Calu3 (cell line): ENCODE measurements at regions not wholly inside any gene's neighbourhood (a gene's known extent, or its start where the extent isn't known, plus 50 kb on each side); places are given as distances from the start of the nearest gene placed in this dataset.
"Not testable (repeated sequence)": the region's sequence is repeated elsewhere in the genome, so short reads cannot be mapped to it uniquely, and the experiment has no call there.

Source experiments
- BruUV-seq: library from RNA; stranded (reverse); fragments of 400-500 nt; replicated peaks from 2 replicates; lab custom pipeline; 2021; lab: Mats Ljungman, UMichigan
- CTCF ChIA-PET: fragments of 300-600 bp; sonication (Branson Sonifier 250); formaldehyde crosslinking; loops from one replicate; lab custom pipeline; 2022; ENCODE audit warnings: antibody characterized with exemption; lab: Charles Lee
- DNase-seq: peaks from one replicate; pipeline ENCODE4 v3.0.0; 2022
- H3K27ac Mint-ChIP-seq: one replicate; pipeline ENCODE4 v1.8.0; 2022; ENCODE audit warnings: mixed read lengths; ENCODE audit not compliant: unreplicated experiment
- H3K27me3 Mint-ChIP-seq: one replicate; pipeline ENCODE4 v1.8.0; 2022; ENCODE audit warnings: mixed read lengths; ENCODE audit not compliant: unreplicated experiment
- H3K36me3 Mint-ChIP-seq: one replicate; pipeline ENCODE4 v1.8.0; 2022; ENCODE audit warnings: mild to moderate bottlenecking, moderate library complexity, mixed read lengths; ENCODE audit not compliant: insufficient read depth, unreplicated experiment
- H3K4me1 Mint-ChIP-seq: one replicate; pipeline ENCODE4 v1.8.0; 2022; ENCODE audit warnings: mild to moderate bottlenecking, low read depth, mixed read lengths; ENCODE audit not compliant: unreplicated experiment
- H3K4me3 Mint-ChIP-seq: one replicate; pipeline ENCODE4 v1.8.0; 2022; ENCODE audit warnings: mild to moderate bottlenecking, low read depth, moderate library complexity, mixed read lengths; ENCODE audit not compliant: unreplicated experiment
- H3K9me3 Mint-ChIP-seq: one replicate; pipeline ENCODE4 v1.8.0; 2022; ENCODE audit warnings: low read depth, mixed read lengths; ENCODE audit not compliant: unreplicated experiment
- intact Hi-C: fragments of 100-400 bp; cut with micrococcal nuclease; formaldehyde crosslinking; loops from one replicate; pipeline ENCODE4 v1.10.0; 2022; ENCODE audit not compliant: unreplicated experiment

DNA sequence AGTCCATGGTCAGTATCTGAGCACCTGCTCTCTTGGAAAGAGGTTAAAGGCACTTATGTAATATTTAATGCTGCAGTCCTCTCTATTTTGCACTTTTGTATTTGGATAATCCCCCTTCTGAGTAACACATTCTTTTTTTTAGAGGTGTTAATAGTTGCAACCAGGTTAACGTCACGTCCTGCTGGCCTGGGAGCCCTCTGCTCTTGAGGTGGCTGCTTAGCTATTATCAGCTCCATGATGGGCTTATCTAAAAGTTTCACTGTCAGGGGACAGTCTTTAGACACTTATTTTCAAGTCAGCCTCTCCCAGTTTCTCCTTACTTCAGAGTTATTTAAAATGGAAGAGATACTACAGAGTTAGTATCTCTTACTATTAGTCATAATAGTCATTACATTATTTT is 795.5 kb upstream of the CDH18 start:
- H3K4me3 Mint-ChIP-seq, DNase-seq, intact Hi-C loops, H3K27me3 Mint-ChIP-seq, H3K36me3 Mint-ChIP-seq, H3K9me3 Mint-ChIP-seq, H3K27ac Mint-ChIP-seq, H3K4me1 Mint-ChIP-seq, CTCF ChIA-PET, BruUV-seq: not testable (repeated sequence)

DNA sequence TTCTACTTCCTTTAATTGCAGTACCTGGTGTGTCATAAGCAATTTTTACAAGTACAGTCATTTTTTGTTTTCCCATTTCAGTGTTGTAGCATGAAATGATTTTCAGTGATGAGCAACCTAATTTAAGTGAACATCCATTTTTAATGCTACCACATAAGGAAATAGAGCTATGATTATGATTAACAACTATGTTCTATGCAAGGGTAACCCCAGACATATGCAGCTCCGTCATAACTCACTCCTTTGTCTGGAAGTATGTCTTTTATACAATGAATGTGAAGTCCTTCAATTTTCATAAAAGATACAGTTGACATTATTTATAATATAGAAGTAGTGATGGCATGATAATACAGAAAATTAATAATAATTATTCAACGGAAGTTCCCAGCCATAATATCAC is 783.3 kb upstream of the CDH18 start:
- CTCF ChIA-PET, H3K4me1 Mint-ChIP-seq, H3K27me3 Mint-ChIP-seq, H3K27ac Mint-ChIP-seq, intact Hi-C loops, H3K4me3 Mint-ChIP-seq, H3K36me3 Mint-ChIP-seq, H3K9me3 Mint-ChIP-seq, BruUV-seq, DNase-seq: not testable (repeated sequence)

DNA sequence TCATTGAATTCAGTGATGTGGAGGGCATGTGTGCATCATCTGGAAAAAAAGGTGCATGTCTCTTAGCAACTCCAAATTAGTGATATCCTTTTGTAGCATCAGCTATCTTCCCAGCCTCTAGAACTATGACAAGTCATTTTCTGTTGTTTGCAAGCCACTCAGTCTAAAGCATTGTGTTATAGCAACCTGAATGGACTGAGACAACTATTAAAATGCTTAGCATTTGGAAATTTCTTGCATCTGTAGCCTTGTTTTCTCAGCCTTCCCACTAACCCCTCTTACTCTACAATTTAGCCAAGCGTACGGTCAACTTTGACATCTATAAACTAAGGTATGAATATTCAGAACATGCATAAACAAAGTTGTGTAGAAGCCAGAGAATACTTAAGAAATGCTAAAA is 777.1 kb upstream of the CDH18 start:
- H3K4me1 Mint-ChIP-seq, H3K4me3 Mint-ChIP-seq, H3K9me3 Mint-ChIP-seq, H3K27me3 Mint-ChIP-seq, BruUV-seq, H3K36me3 Mint-ChIP-seq, H3K27ac Mint-ChIP-seq, DNase-seq, CTCF ChIA-PET, intact Hi-C loops: not testable (repeated sequence)

DNA sequence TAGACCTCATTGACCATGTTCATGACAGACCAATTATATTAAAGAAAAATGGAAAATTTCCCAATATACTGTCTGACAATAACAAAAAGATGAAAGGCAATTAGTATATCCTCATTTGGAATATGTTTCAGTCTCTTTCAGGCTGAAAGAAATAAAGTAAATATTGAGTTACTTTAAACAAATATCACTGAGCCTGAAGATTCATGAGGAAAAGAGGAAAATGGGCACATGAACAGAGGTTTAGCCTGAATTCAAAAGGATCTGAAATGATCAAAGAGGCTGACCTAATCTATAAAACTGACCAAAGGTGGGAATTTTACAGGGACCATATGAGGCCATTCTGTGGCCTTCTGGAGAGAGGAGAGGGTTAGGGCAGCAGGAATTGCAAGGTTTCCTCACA is 771.5 kb upstream of the CDH18 start:
- H3K36me3 Mint-ChIP-seq, CTCF ChIA-PET, DNase-seq, H3K9me3 Mint-ChIP-seq, H3K27me3 Mint-ChIP-seq, H3K27ac Mint-ChIP-seq, BruUV-seq, H3K4me3 Mint-ChIP-seq, H3K4me1 Mint-ChIP-seq, intact Hi-C loops: not testable (repeated sequence)

DNA sequence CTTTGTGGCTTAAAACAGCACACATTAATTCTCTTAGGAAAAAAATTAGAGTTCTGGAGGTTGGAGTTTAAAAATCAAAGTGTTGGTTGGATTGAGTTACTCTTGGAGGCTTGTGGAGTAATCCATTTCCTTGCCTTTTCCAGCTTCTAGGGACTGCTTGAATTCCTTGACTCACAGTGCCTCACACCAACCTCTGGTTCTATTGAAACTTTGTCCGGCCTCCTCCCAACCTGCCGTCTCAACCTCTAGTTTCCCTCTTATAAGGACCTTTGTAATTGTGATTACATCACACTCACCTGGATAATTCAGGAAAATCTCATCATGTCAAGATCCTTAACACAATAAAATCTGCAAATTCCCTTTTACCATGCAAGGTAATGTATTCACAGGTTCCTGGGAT is 764.2 kb upstream of the CDH18 start:
- H3K4me3 Mint-ChIP-seq, H3K36me3 Mint-ChIP-seq, H3K27ac Mint-ChIP-seq, intact Hi-C loops, DNase-seq, CTCF ChIA-PET, H3K4me1 Mint-ChIP-seq, H3K27me3 Mint-ChIP-seq, H3K9me3 Mint-ChIP-seq, BruUV-seq: not testable (repeated sequence)

DNA sequence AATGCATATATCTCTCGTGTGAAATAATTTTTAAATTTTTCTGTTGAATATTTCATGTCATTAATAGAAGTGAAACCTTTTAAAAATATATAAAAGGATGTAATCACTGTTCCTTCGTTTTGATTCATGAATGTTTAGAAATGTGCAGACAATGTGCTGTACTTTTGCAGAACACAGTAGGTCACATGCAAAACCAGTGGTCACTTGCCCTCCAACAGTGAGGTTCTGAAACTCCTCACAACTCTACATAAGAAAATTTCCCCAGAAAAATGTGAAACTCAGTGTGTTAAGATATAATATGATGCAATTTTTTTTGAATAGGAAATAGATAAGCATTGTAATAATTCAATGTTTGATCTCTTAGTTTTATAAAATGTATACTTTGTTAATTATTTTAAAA is 747.7 kb upstream of the CDH18 start:
- H3K27ac Mint-ChIP-seq, BruUV-seq, intact Hi-C loops, H3K4me3 Mint-ChIP-seq, H3K27me3 Mint-ChIP-seq, H3K36me3 Mint-ChIP-seq, H3K4me1 Mint-ChIP-seq, CTCF ChIA-PET, H3K9me3 Mint-ChIP-seq, DNase-seq: not testable (repeated sequence)

DNA sequence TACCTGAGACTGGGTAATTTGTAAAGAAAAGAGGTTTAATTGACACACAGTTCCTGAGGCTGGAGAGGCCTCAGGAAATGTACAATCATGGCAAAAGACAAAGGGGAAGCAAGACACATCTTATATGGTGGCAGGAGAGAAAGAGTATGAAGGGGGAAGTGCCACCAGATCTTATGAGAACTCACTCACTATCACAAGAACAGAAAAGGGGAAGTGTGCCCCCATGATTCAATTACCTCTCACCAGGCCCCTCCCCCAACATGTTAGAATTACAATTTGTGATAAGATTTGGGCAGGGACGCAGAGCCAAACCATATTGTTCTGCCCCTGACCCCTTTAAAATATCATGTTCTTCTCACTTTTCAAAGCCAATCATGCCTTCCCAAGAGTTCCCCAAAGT is 744.2 kb upstream of the CDH18 start:
- DNase-seq, CTCF ChIA-PET, H3K27ac Mint-ChIP-seq, BruUV-seq, H3K27me3 Mint-ChIP-seq, H3K36me3 Mint-ChIP-seq, intact Hi-C loops, H3K9me3 Mint-ChIP-seq, H3K4me3 Mint-ChIP-seq, H3K4me1 Mint-ChIP-seq: not testable (repeated sequence)

DNA sequence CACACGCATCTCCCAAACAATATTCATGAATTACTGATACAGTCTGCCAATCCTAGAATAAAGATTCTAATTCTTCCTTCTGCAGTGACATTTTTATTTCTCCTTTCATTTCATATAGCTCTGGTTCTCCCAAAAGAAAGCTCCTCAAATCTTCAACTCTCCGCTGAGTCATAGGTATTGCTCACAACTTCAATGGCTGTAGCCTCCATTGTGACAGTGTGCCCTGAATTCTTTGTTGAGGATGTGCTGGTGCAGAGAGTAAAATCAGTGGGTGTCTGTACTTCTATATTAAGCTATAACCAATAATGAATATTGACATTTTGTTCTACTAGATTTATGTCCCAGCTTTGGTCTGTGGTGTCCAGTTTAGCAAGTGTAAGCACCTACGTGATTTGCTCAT is 733.3 kb upstream of the CDH18 start:
- not testable (repeated sequence) for BruUV-seq, DNase-seq

DNA sequence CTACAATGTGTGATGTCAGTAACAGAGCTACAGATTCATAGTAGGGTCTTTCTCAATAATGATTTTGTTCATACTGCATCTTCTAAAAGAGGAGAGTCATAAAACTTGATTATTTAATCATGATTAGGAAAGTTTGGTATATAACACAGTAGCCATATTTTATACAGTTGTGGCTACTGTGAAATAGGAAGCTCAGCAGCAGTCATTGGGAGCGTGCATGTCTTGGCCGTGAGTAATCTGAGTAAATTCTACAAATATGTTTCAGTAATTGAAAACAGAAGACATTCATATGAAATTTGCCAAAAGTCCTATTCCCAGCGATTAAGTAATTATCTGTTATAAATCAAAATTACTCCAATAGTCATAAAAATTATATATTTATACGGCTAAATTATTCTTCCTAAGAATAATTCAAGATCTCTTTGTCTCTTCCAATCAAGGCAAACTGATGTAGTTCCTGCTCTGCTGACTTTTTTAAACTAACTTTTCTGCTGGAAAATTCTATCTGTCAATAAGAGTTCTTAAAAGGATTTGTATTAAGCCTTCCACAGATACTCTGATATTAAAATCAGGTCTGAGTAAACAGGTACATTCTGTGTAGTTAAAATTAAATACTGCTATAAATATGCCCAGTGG is 723.6 kb upstream of the CDH18 start:
- intact Hi-C loops, CTCF ChIA-PET, H3K27me3 Mint-ChIP-seq, H3K27ac Mint-ChIP-seq, BruUV-seq, H3K36me3 Mint-ChIP-seq, H3K9me3 Mint-ChIP-seq, H3K4me3 Mint-ChIP-seq, H3K4me1 Mint-ChIP-seq, DNase-seq: not testable (repeated sequence)

More for the DNA sequence above, 733.3 kb upstream of the CDH18 start:
- H3K9me3 Mint-ChIP-seq, H3K36me3 Mint-ChIP-seq, H3K27me3 Mint-ChIP-seq, H3K27ac Mint-ChIP-seq, CTCF ChIA-PET, H3K4me1 Mint-ChIP-seq, intact Hi-C loops, H3K4me3 Mint-ChIP-seq: not testable (repeated sequence)

DNA sequence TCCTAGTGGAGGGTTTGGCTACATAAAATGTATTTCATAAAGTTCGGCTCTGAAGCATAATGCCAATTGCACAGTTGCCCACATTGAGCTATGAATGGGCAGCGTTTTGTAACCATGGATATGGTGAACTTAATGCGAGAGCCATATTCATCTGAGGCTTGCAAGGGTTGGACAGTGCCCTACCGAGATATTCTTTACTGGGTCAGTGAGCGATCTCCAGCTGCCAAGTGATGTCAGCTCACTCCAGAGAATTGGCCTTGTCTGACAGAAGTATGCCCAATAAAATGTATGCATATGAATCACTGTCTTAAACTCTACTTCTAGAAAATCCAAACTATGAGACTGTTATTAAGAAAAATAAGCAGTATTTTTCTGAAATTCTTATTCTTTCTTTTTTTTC is 719.6 kb upstream of the CDH18 start:
- BruUV-seq, H3K4me3 Mint-ChIP-seq, H3K9me3 Mint-ChIP-seq, DNase-seq, H3K27me3 Mint-ChIP-seq, H3K27ac Mint-ChIP-seq, intact Hi-C loops, H3K4me1 Mint-ChIP-seq, H3K36me3 Mint-ChIP-seq, CTCF ChIA-PET: not testable (repeated sequence)
